DMS153 treated with DMSO at 0.1 percent for 48 hours (cell line): ENCODE measurements at regions not wholly inside any gene's neighbourhood (a gene's known extent, or its start where the extent isn't known, plus 50 kb on each side); places are given as distances from the start of the nearest gene placed in this dataset.
"Not testable (repeated sequence)": the region's sequence is repeated elsewhere in the genome, so short reads cannot be mapped to it uniquely, and the experiment has no call there.

Experiments used
- DNase-seq: peaks from one replicate; lab custom pipeline; 2025; ENCODE audit not compliant: unreplicated experiment; lab: John Stamatoyannopoulos, UW

GRCh38 chr14:22266142-22266442 is 322.9 kb downstream of the DAD1 start:
- no peak for DNase-seq

- DNase-seq = no peak
These were observed 323.5 kb downstream of the DAD1 start for GRCh38 chr14:22265319-22266141.

- DNase-seq = no peak
These were observed 324.3 kb downstream of the DAD1 start for GRCh38 chr14:22264759-22265158.

GRCh38 chr14:22263961-22264360 is 325.1 kb downstream of the DAD1 start:
- no peak for DNase-seq

GRCh38 chr14:22262881-22263280 is 326.1 kb downstream of the DAD1 start:
- DNase-seq = no peak

GRCh38 chr14:22255017-22255950 is 333.7 kb downstream of the DAD1 start:
- no peak for DNase-seq

GRCh38 chr14:22252686-22253085 is 336.3 kb downstream of the DAD1 start:
- no peak for DNase-seq

- DNase-seq = no peak
These were observed 337.9 kb downstream of the DAD1 start for GRCh38 chr14:22251090-22251489.

- no peak for DNase-seq
These were observed 339.3 kb downstream of the DAD1 start for GRCh38 chr14:22249770-22250169.

GRCh38 chr14:22243971-22244581 is 344.9 kb downstream of the DAD1 start:
- DNase-seq = no peak

- DNase-seq = not testable (repeated sequence)
These were observed 350.7 kb downstream of the DAD1 start for GRCh38 chr14:22238320-22238719.

GRCh38 chr14:22233377-22233776 is 355.6 kb downstream of the DAD1 start:
- no peak for DNase-seq

- no peak for DNase-seq
These were observed 356.1 kb downstream of the DAD1 start for GRCh38 chr14:22232933-22233332.

- DNase-seq = no peak
These were observed 356.5 kb downstream of the DAD1 start for GRCh38 chr14:22232486-22232885.

- DNase-seq = no peak
These were observed 358.0 kb downstream of the DAD1 start for GRCh38 chr14:22231018-22231417.

- DNase-seq = no peak
These were observed 358.5 kb downstream of the DAD1 start for GRCh38 chr14:22230517-22230916.

- no peak for DNase-seq
These were observed 361.9 kb downstream of the DAD1 start for GRCh38 chr14:22227084-22227483.

- no peak for DNase-seq
These were observed 362.6 kb downstream of the DAD1 start for GRCh38 chr14:22226381-22226780.

- no peak for DNase-seq
These were observed 363.4 kb downstream of the DAD1 start for GRCh38 chr14:22225516-22226140.

GRCh38 chr14:22221508-22221907 is 367.5 kb downstream of the DAD1 start:
- no peak for DNase-seq

GRCh38 chr14:22220427-22220826 is 368.6 kb downstream of the DAD1 start:
- DNase-seq = no peak
